CD14-positive monocyte (primary cell): ENCODE measurements at regions not wholly inside any gene's neighbourhood (a gene's known extent, or its start where the extent isn't known, plus 50 kb on each side); places are given as distances from the start of the nearest gene placed in this dataset. TPM values are rescaled to one million over a fixed set of nuclear protein-coding genes. Genes with fewer than 3 reads are reported as not detected.
A peak's percentile ranks its signal among the peaks of the same experiment; 100 is the strongest.

Experiments
- DNase-seq, 3 donors: peaks; one replicate each; pipeline ENCODE4 v3.0.0-alpha.2; 2011 to 2022
- H2AFZ ChIP-seq: 2 replicates; pipeline ENCODE4 v1.6.0; 2012; ENCODE audit warnings: mild to moderate bottlenecking, low read depth, low read length, inconsistent platforms; ENCODE audit not compliant: insufficient read depth, poor library complexity, severe bottlenecking
- H3K27ac ChIP-seq, 2 donors: 1 replicate in 1 of 2; 2 replicates in 1 of 2; pipeline ENCODE4 v1.5.1; 2012 to 2013; ENCODE audit warnings: low read length in 2 of 2, control low read depth in 1 of 2, inconsistent platforms in 1 of 2, low read depth in 1 of 2, mild to moderate bottlenecking in 1 of 2
- H3K27me3 ChIP-seq, 2 donors: one replicate each; pipeline versions ENCODE4 v1.6.0 to v1.6.1; 2011 to 2013; ENCODE audit warnings: low read length in 2 of 2; ENCODE audit not compliant: control insufficient read depth in 2 of 2, insufficient read depth in 2 of 2
- H3K36me3 ChIP-seq, 2 donors: replicated peaks in 1 of 2; 1 replicate in 1 of 2; 2 replicates in 1 of 2; pipeline versions ENCODE4 v1.5.1 to v1.6.1; 2012 to 2013; ENCODE audit warnings: low read length in 2 of 2, control low read depth in 1 of 2, inconsistent platforms in 1 of 2, mild to moderate bottlenecking in 1 of 2; ENCODE audit not compliant: insufficient read depth in 2 of 2, control insufficient read depth in 1 of 2
- H3K4me1 ChIP-seq, 2 donors: 1 replicate in 1 of 2; 2 replicates in 1 of 2; pipeline versions ENCODE4 v1.5.1 to v1.6.1; 2012 to 2013; ENCODE audit warnings: low read length in 2 of 2, control low read depth in 1 of 2, inconsistent platforms in 1 of 2, mild to moderate bottlenecking in 1 of 2, moderate library complexity in 1 of 2; ENCODE audit not compliant: insufficient read depth in 2 of 2, control insufficient read depth in 1 of 2
- H3K4me2 ChIP-seq: replicated peaks from 2 replicates; pipeline ENCODE3; 2012; ENCODE audit warnings: low read length, moderate library complexity, mild to moderate bottlenecking; ENCODE audit not compliant: poor library complexity, severe bottlenecking; ENCODE audit errors: extremely low read depth
- H3K4me3 ChIP-seq, 3 experiments: fragments of 200-600 bp in 1 of 3; sonication (generic) in 1 of 3; replicated peaks in 1 of 3; 1 replicate in 2 of 3; 2 replicates in 1 of 3; pipeline ENCODE4 v1.5.1; 2011 to 2013; ENCODE audit warnings: low read length in 3 of 3, mild to moderate bottlenecking in 3 of 3, control low read depth in 2 of 3, low read depth in 2 of 3, inconsistent platforms in 1 of 3, moderate library complexity in 1 of 3
- H3K79me2 ChIP-seq: 2 replicates; pipeline ENCODE4 v1.6.0; 2012; ENCODE audit warnings: mild to moderate bottlenecking, control low read depth, inconsistent platforms, low read length, moderate library complexity; ENCODE audit not compliant: insufficient read depth
- H3K9ac ChIP-seq: 2 replicates; pipeline ENCODE4 v1.6.0; 2017; ENCODE audit warnings: low read length, mild to moderate bottlenecking; ENCODE audit not compliant: insufficient read depth, poor library complexity, severe bottlenecking
- H3K9me3 ChIP-seq, 2 donors: replicated peaks in 1 of 2; 1 replicate in 1 of 2; 2 replicates in 1 of 2; pipeline versions ENCODE4 v1.5.1 to v1.6.1; 2012 to 2013; ENCODE audit warnings: low read length in 2 of 2, control low read depth in 1 of 2; ENCODE audit not compliant: control insufficient read depth in 1 of 2, insufficient read depth in 1 of 2
- H4K20me1 ChIP-seq: 2 replicates; pipeline ENCODE4 v1.6.0; 2012; ENCODE audit warnings: mild to moderate bottlenecking, low read length, control low read depth, moderate library complexity; ENCODE audit not compliant: insufficient read depth
- H3K27ac Mint-ChIP-seq, 7 donors: one replicate each; pipeline ENCODE4 v1.8.0; 2020; ENCODE audit warnings: mild to moderate bottlenecking in 7 of 7, mixed read lengths in 7 of 7, moderate library complexity in 6 of 7, inconsistent platforms in 2 of 7
- H3K27me3 Mint-ChIP-seq, 3 donors: one replicate each; pipeline ENCODE4 v1.8.0; 2021 to 2022; ENCODE audit warnings: low read depth in 3 of 3, mild to moderate bottlenecking in 3 of 3, mixed read lengths in 3 of 3, moderate library complexity in 3 of 3, inconsistent platforms in 1 of 3
- H3K36me3 Mint-ChIP-seq, 2 donors: one replicate each; pipeline ENCODE4 v1.8.0; 2020; ENCODE audit warnings: mixed read lengths in 2 of 2, inconsistent platforms in 1 of 2, mild to moderate bottlenecking in 1 of 2
- H3K4me1 Mint-ChIP-seq: one replicate; pipeline ENCODE4 v1.8.0; 2020; ENCODE audit warnings: mild to moderate bottlenecking, mixed read lengths
- H3K4me3 Mint-ChIP-seq, 2 donors: one replicate each; pipeline ENCODE4 v1.8.0; 2020; ENCODE audit warnings: mild to moderate bottlenecking in 2 of 2, mixed read lengths in 2 of 2, moderate library complexity in 1 of 2
- H3K9me3 Mint-ChIP-seq, 7 donors: one replicate each; pipeline ENCODE4 v1.8.0; 2020 to 2022; ENCODE audit warnings: mixed read lengths in 7 of 7, mild to moderate bottlenecking in 6 of 7, moderate library complexity in 6 of 7, inconsistent platforms in 2 of 7
- CTCF ChIP-seq: fragments of 200-600 bp; IDR thresholded peaks from one replicate; pipeline ENCODE4 v1.8.0; 2022; ENCODE audit warnings: antibody characterized with exemption, mild to moderate bottlenecking
- WGBS: methylation state at CpG from one replicate; pipeline ENCODE4 v1.1.5; 2013; ENCODE audit warnings: missing lambda C conversion rate; ENCODE audit not compliant: insufficient coverage; 5-methylcytosine and 5-hydroxymethylcytosine counted together
- intact Hi-C, 2 donors: fragments of 100-400 bp; cut with micrococcal nuclease; formaldehyde crosslinking; loops; one replicate each; pipeline versions ENCODE4 v1.15.0 to v1.15.1; 2023
- small RNA-seq: library from RNA; depleted of rRNA; stranded (forward); fragments of <200 nt; gene quantifications from one replicate; pipeline ENCODE3, GENCODE V24; 2012; ENCODE audit warnings: low read depth; ENCODE audit not compliant: insufficient read length

DNA sequence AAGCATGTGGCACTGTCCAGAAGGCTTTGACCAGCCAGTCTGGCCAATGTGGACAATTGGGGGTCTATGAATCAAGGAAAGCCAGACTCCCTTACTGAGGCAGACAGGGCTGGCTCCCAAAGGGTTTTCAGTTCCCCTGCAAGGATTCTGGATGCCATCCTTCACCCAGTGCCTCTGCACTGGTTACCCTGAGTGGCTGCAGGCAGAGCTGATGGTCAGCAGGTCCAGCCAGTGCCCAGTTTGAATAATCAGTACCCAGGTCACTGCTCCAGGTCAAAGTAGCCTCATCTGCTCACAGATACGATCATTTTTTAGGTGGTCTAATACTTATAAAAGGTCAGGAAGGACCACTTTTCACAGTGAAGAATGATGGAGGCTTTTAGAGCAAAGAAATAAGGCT is 52.2 kb upstream of the MAMLD1 start:
- Mint-ChIP-seq H3K4me1 (no peaks in the 10 kb centered on the region), H3K9me3 (peaks cover 0 to 3% (median 0%) of the 10 kb centered on the region in 7 donors), H3K36me3 (no peaks in the 10 kb centered on the region), H3K27me3 (peaks cover 0 to 6% (median 3%) of the 10 kb centered on the region in 3 donors), H3K4me3 (no peak overlapping the region), H3K27ac (no peak overlapping the region)
- DNase-seq: no peak
- Histone ChIP-seq H3K4me1 (no peaks in the 10 kb centered on the region), H3K4me3 (no peak overlapping the region), H3K36me3 (no peaks in the 10 kb centered on the region), H3K4me2 (no peak overlapping the region), H3K79me2 (no peaks in the 10 kb centered on the region), H2AFZ (no peak overlapping the region), H3K9me3 (no peaks in the 10 kb centered on the region), H4K20me1 (no peaks in the 10 kb centered on the region), H3K9ac (no peak overlapping the region), H3K27ac (no peak overlapping the region), H3K27me3 (no peaks in the 10 kb centered on the region)
- no peak for TF ChIP-seq CTCF
- WGBS: no CpG with 5 or more reads among the region's 1 CpG
- intact Hi-C loops: no loop called here

DNA sequence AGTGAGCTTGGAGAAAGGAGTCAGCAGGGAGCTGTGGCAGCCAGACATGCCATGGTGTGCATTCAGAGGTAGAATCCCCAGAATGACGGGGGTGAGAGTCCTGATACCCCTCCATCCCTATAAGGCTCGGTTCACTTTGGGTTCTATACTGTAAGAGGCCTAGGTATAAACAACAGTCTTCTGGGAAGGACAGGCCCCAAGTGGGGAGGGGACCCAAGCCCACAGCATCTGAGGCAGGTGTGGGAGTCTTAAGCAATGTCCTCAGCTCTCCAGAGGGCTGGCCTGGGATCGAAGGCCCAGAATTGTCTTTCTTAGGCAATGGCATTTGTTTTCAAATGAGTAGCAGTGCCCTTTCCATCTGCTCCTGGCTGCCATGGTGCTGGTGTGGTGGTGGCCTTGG is 50.2 kb upstream of the MAMLD1 start:
- Mint-ChIP-seq H3K27me3 (peaks cover 1 to 6% (median 4%) of the 10 kb centered on the region in 3 donors), H3K4me3 (peak overlapping the region in 1 of 2 donors; percentile 24)
- no peak for DNase-seq

More for the DNA sequence above, 50.2 kb upstream of the MAMLD1 start:
- Histone ChIP-seq H3K9me3 (no peaks in the 10 kb centered on the region), H3K36me3 (no peaks in the 10 kb centered on the region), H3K4me1 (no peaks in the 10 kb centered on the region), H3K9ac (no peak overlapping the region), H2AFZ (no peak overlapping the region), H3K79me2 (no peaks in the 10 kb centered on the region), H3K27ac (no peak overlapping the region), H3K4me3 (no peak overlapping the region), H3K27me3 (no peaks in the 10 kb centered on the region), H4K20me1 (no peaks in the 10 kb centered on the region), H3K4me2 (no peak overlapping the region)
- intact Hi-C loops: no loop called here
- peak overlapping the region in 1 of 7 donors; percentile 62 for H3K27ac Mint-ChIP-seq
- peaks cover 0 to 3% (median 0%) of the 10 kb centered on the region in 7 donors for H3K9me3 Mint-ChIP-seq
- WGBS: 100% methylated on average over 1 of the region's 3 CpGs
- H3K4me1 Mint-ChIP-seq: no peaks in the 10 kb centered on the region
- H3K36me3 Mint-ChIP-seq: no peaks in the 10 kb centered on the region
- TF ChIP-seq CTCF: no peak

Small RNA genes lying in the stretch of these regions (small RNA-seq; reads per million reads assigned to genes)
- gene MIR2114: not detected
